A673 (cell line): ENCODE measurements at regions not wholly inside any gene's neighbourhood (a gene's known extent, or its start where the extent isn't known, plus 50 kb on each side); places are given as distances from the start of the nearest gene placed in this dataset.

Experiments
- BruUV-seq: library from RNA; stranded (reverse); fragments of 400-500 nt; replicated peaks from 2 replicates; lab custom pipeline; 2021; lab: Mats Ljungman, UMichigan
- CTCF ChIA-PET: fragments of 300-600 bp; sonication (Branson Sonifier 250); formaldehyde crosslinking; loops from one replicate; lab custom pipeline; 2022; ENCODE audit warnings: antibody characterized with exemption; lab: Charles Lee
- POLR2A ChIA-PET: fragments of 300-600 bp; sonication (Branson Sonifier 250); formaldehyde crosslinking; loops from one replicate; lab custom pipeline; 2022; ENCODE audit warnings: antibody characterized with exemption; ENCODE audit not compliant: low non-redundant PET; lab: Charles Lee
- DNase-seq: peaks from one replicate; pipeline ENCODE4 v3.0.0-alpha.2; 2015; ENCODE audit warnings: low spot score
- H3K27ac ChIP-seq: fragments of 200-600 bp; sonication (generic); 2 replicates; pipeline ENCODE4 v1.5.1; 2016; ENCODE audit warnings: mixed run types, low read depth, mild to moderate bottlenecking, mixed read lengths, antibody characterized with exemption, low read length; ENCODE audit not compliant: poor library complexity, severe bottlenecking
- H3K27me3 ChIP-seq: fragments of 200-600 bp; sonication (generic); replicated peaks from 2 replicates; pipeline ENCODE4 v1.6.1; 2017; ENCODE audit warnings: mixed run types, low read depth, mild to moderate bottlenecking, mixed read lengths, antibody characterized with exemption, low read length; ENCODE audit not compliant: insufficient read depth, poor library complexity
- H3K36me3 ChIP-seq: fragments of 200-600 bp; sonication (generic); 2 replicates; pipeline ENCODE4 v1.6.1; 2016; ENCODE audit warnings: mixed run types, mild to moderate bottlenecking, mixed read lengths, antibody characterized with exemption, low read length; ENCODE audit not compliant: insufficient read depth, poor library complexity, severe bottlenecking
- H3K4me1 ChIP-seq: fragments of 200-600 bp; sonication (generic); 2 replicates; pipeline ENCODE4 v1.6.1; 2017; ENCODE audit warnings: mixed run types, mild to moderate bottlenecking, mixed read lengths, antibody characterized with exemption, low read length; ENCODE audit not compliant: insufficient read depth, poor library complexity, severe bottlenecking
- H3K4me3 ChIP-seq: fragments of 200-600 bp; sonication (generic); 2 replicates; pipeline ENCODE4 v1.5.1; 2016; ENCODE audit warnings: low read depth, mixed run types, mild to moderate bottlenecking, mixed read lengths, low read length; ENCODE audit not compliant: poor library complexity, severe bottlenecking
- H3K9me3 ChIP-seq: fragments of 200-600 bp; sonication (generic); 2 replicates; pipeline ENCODE4 v1.6.1; 2016; ENCODE audit warnings: mixed run types, low read depth, mild to moderate bottlenecking, mixed read lengths, antibody characterized with exemption, low read length; ENCODE audit not compliant: poor library complexity, severe bottlenecking
- CTCF ChIP-seq: fragments of 300-800, 200-600 bp; sonication (generic); conservative IDR thresholded peaks from 2 replicates; pipeline ENCODE4 v1.5.1; 2017; ENCODE audit warnings: low read depth, mild to moderate bottlenecking, antibody characterized with exemption, low read length, moderate library complexity, mixed read lengths
- EZH2 ChIP-seq: fragments of 200-600 bp; sonication (generic); IDR thresholded peaks from 2 replicates; pipeline ENCODE4 v1.6.1; 2017; ENCODE audit warnings: borderline replicate concordance, low read depth, mild to moderate bottlenecking, mixed read lengths, antibody characterized with exemption, low read length; ENCODE audit not compliant: poor library complexity, severe bottlenecking
- intact Hi-C: fragments of 100-400 bp; cut with micrococcal nuclease; formaldehyde crosslinking; loops from one replicate; pipeline ENCODE4 v1.10.0; 2022; ENCODE audit not compliant: unreplicated experiment

DNA sequence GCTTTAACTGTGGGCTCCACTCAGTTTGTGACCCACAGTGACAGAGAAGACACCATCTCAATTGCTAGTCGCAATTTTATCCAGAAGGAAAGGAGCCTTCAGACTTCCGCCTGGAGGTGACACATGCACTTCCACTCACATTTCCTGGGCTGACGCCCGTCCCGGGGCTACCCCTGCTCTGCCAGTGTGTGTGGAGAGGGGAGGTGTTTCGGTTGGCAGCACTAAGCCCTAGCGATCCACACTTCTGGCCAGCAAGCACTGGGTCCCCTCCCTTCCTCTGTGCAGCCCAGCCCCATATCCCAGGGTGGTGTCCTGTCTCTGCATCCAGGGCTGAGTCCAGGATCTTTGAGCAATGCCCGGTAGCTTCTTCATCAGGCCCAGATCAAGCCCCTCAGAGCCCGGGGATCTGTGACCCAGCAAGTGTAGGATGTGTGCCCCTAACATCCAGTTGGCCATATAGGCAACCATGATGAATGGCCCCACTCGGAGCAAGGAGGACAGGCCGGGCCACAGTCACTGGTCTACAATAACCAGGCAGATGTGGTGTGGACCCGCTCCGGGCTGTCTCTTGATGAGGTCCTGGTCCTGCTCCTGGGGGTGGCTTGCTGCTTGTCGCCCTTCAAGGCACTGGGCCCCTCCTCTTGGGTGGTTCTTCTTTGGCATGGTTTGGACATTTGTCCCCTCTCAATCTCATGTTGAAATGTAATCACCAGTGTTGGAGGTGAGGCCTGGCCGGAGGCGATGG lies 141.9 kb upstream of the SPACA7 start:
- Histone ChIP-seq H3K27me3 (peaks cover 44% of the 10 kb centered on the region), H3K4me3 (no peak overlapping the region), H3K27ac (no peak overlapping the region), H3K4me1 (no peaks in the 10 kb centered on the region), H3K9me3 (no peaks in the 10 kb centered on the region), H3K36me3 (no peaks in the 10 kb centered on the region)
- no peak for DNase-seq
- ChIA-PET CTCF (no interaction called here), POLR2A (no interaction called here)
- intact Hi-C loops = no loop called here
- BruUV-seq = no TSS peak
- no peak for TF ChIP-seq CTCF
- no peak for TF ChIP-seq EZH2

GRCh38 chr13:112236016-112236415 lies 140.1 kb upstream of the SPACA7 start:
- no peaks in the 10 kb centered on the region for H3K36me3 ChIP-seq
- H3K27me3 ChIP-seq = peaks cover 38% of the 10 kb centered on the region
- BruUV-seq = no TSS peak
- TF ChIP-seq CTCF (no peak), EZH2 (no peak)
- no peak for DNase-seq
- intact Hi-C loops = no loop called here
- ChIA-PET POLR2A (no interaction called here), CTCF (no interaction called here)
- H3K27ac ChIP-seq = no peak overlapping the region
- no peaks in the 10 kb centered on the region for H3K9me3 ChIP-seq
- no peak overlapping the region for H3K4me3 ChIP-seq
- H3K4me1 ChIP-seq = no peaks in the 10 kb centered on the region

DNA sequence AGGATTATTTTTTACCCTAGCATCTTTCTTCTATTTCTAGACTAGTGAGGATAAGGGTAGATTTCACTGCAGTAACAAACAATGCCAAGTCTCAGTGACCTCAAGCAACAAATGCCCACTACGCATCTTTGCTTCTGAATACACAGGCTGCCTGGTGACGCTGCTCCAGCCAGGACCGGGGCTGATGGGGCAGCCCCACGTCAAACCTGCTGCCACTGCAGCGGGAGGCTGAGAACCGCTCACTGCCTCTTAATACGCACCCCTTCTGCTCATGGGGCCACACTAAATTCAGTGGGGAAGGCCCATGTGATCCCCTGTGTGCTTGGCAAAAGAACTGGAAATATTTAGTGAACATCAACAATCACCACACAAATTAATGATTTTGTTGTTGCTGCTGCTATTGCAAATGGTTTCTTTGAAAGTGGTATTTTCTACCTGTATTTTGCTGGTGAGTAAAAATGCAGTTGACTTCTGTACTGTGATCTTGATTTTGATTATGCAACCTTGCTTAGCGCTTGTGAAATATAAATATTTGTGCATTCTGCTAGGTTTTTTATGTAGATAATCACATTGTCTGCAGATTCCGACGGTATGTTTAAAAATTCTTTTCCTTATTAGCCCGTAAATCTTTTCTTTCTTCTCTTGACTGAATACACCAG lies 139.5 kb upstream of the SPACA7 start:
- no peak for DNase-seq
- no peaks in the 10 kb centered on the region for H3K36me3 ChIP-seq
- ChIA-PET POLR2A (no interaction called here), CTCF (no interaction called here)
- no peaks in the 10 kb centered on the region for H3K4me1 ChIP-seq
- H3K4me3 ChIP-seq = no peak overlapping the region
- H3K9me3 ChIP-seq = no peaks in the 10 kb centered on the region
- H3K27me3 ChIP-seq = peaks cover 45% of the 10 kb centered on the region
- no peak overlapping the region for H3K27ac ChIP-seq
- intact Hi-C loops = no loop called here
- no TSS peak for BruUV-seq
- TF ChIP-seq EZH2 = no peak
- no peak for TF ChIP-seq CTCF
